KMS-11 (cell line): ENCODE measurements at regions not wholly inside any gene's neighbourhood (a gene's known extent, or its start where the extent isn't known, plus 50 kb on each side); places are given as distances from the start of the nearest gene placed in this dataset.

Experiments
- H2AFZ ChIP-seq: fragments of 200-600 bp; sonication (generic); 2 replicates; pipeline ENCODE4 v1.6.1; 2016; ENCODE audit warnings: antibody characterized with exemption, mixed run types, low read depth
- H3K27ac ChIP-seq: fragments of 200-600 bp; sonication (generic); 2 replicates; pipeline ENCODE4 v1.6.1; 2016; ENCODE audit warnings: mild to moderate bottlenecking, mixed run types
- H3K27me3 ChIP-seq: fragments of 200-600 bp; sonication (generic); 2 replicates; pipeline ENCODE4 v1.6.1; 2017; ENCODE audit warnings: mild to moderate bottlenecking, low read depth, mixed run types, moderate library complexity; ENCODE audit not compliant: insufficient read depth
- H3K36me3 ChIP-seq: fragments of 200-600 bp; sonication (generic); 2 replicates; pipeline ENCODE4 v1.6.1; 2017; ENCODE audit warnings: mild to moderate bottlenecking, mixed run types; ENCODE audit not compliant: insufficient read depth
- H3K4me1 ChIP-seq: fragments of 200-600 bp; sonication (generic); 2 replicates; pipeline ENCODE4 v1.6.1; 2016; ENCODE audit warnings: mild to moderate bottlenecking, low read depth, mixed run types; ENCODE audit not compliant: poor library complexity, severe bottlenecking
- H3K4me2 ChIP-seq: fragments of 200-600 bp; sonication (generic); 2 replicates; pipeline ENCODE4 v1.7.0; 2016; ENCODE audit warnings: mild to moderate bottlenecking, mixed run types
- H3K4me3 ChIP-seq: fragments of 200-600 bp; sonication (generic); IDR thresholded peaks from 2 replicates; pipeline ENCODE4 v1.6.1; 2017; ENCODE audit warnings: low read depth, low read length, mixed read lengths; ENCODE audit not compliant: insufficient read depth
- H3K79me2 ChIP-seq: fragments of 200-600 bp; sonication (generic); 2 replicates; pipeline ENCODE4 v1.6.1; 2016; ENCODE audit warnings: low read depth, mixed run types; ENCODE audit not compliant: insufficient read depth
- H3K9ac ChIP-seq: fragments of 200-600 bp; sonication (generic); 2 replicates; pipeline ENCODE4 v1.6.1; 2016; ENCODE audit warnings: mild to moderate bottlenecking, mixed run types
- H4K20me1 ChIP-seq: fragments of 200-600 bp; sonication (generic); 2 replicates; pipeline ENCODE4 v1.6.1; 2016; ENCODE audit warnings: mild to moderate bottlenecking, mixed run types; ENCODE audit not compliant: insufficient read depth
- TF ChIP-seq, protein P1 (sequence below): fragments of 200-600 bp; sonication (generic); conservative IDR thresholded peaks from 2 replicates; pipeline ENCODE4 v1.6.1; 2017; ENCODE audit warnings: low read depth, mild to moderate bottlenecking, antibody characterized with exemption, low read length, moderate library complexity, mixed read lengths

GRCh38 chr20:36101192-36101591, 53.3 kb upstream of the EPB41L1 start:
- H3K79me2 ChIP-seq, result no peaks in the 10 kb centered on the region
- H3K4me2 ChIP-seq, result peak overlapping the region; percentile 68
- TF ChIP-seq, protein P1, sequence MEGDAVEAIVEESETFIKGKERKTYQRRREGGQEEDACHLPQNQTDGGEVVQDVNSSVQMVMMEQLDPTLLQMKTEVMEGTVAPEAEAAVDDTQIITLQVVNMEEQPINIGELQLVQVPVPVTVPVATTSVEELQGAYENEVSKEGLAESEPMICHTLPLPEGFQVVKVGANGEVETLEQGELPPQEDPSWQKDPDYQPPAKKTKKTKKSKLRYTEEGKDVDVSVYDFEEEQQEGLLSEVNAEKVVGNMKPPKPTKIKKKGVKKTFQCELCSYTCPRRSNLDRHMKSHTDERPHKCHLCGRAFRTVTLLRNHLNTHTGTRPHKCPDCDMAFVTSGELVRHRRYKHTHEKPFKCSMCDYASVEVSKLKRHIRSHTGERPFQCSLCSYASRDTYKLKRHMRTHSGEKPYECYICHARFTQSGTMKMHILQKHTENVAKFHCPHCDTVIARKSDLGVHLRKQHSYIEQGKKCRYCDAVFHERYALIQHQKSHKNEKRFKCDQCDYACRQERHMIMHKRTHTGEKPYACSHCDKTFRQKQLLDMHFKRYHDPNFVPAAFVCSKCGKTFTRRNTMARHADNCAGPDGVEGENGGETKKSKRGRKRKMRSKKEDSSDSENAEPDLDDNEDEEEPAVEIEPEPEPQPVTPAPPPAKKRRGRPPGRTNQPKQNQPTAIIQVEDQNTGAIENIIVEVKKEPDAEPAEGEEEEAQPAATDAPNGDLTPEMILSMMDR, result no peak
- no peaks in the 10 kb centered on the region for H4K20me1 ChIP-seq
- H3K4me3 ChIP-seq, result no peak overlapping the region
- H3K27ac ChIP-seq, result peak overlapping the region; percentile 57
- H2AFZ ChIP-seq, result peak overlapping the region; percentile 16; the same call in 1 of the 2 replicates
- H3K36me3 ChIP-seq, result no peaks in the 10 kb centered on the region
- no peak overlapping the region; the same call in 1 of the 2 replicates for H3K9ac ChIP-seq
- peaks cover 94% of the 10 kb centered on the region for H3K4me1 ChIP-seq
- H3K27me3 ChIP-seq, result no peaks in the 10 kb centered on the region

- Histone ChIP-seq H3K4me3 (no peak overlapping the region), H4K20me1 (no peaks in the 10 kb centered on the region), H3K27ac (peak overlapping the region; percentile 57; the same call in 1 of the 2 replicates), H3K79me2 (no peaks in the 10 kb centered on the region), H3K9ac (no peak overlapping the region), H2AFZ (no peak overlapping the region), H3K27me3 (no peaks in the 10 kb centered on the region), H3K4me2 (peak overlapping the region; percentile 68; the same call in 1 of the 2 replicates), H3K4me1 (peaks cover 85% of the 10 kb centered on the region), H3K36me3 (no peaks in the 10 kb centered on the region)
- TF ChIP-seq, protein P1, result no peak
These were observed 52.2 kb upstream of the EPB41L1 start for GRCh38 chr20:36102306-36102705.

GRCh38 chr20:36102809-36103596, 51.5 kb upstream of the EPB41L1 start:
- H3K9ac ChIP-seq, result no peak overlapping the region
- TF ChIP-seq, protein P1, result no peak
- no peak overlapping the region for H3K4me3 ChIP-seq
- H3K4me1 ChIP-seq, result peaks cover 78% of the 10 kb centered on the region
- no peaks in the 10 kb centered on the region for H3K79me2 ChIP-seq
- H3K36me3 ChIP-seq, result no peaks in the 10 kb centered on the region
- peak overlapping the region; percentile 23 for H3K4me2 ChIP-seq
- H2AFZ ChIP-seq, result no peak overlapping the region
- no peak overlapping the region for H3K27ac ChIP-seq
- no peaks in the 10 kb centered on the region for H3K27me3 ChIP-seq
- H4K20me1 ChIP-seq, result no peaks in the 10 kb centered on the region

- Histone ChIP-seq H3K79me2 (no peaks in the 10 kb centered on the region), H3K36me3 (no peaks in the 10 kb centered on the region), H4K20me1 (no peaks in the 10 kb centered on the region), H2AFZ (no peak overlapping the region), H3K27ac (no peak overlapping the region), H3K9ac (no peak overlapping the region), H3K27me3 (no peaks in the 10 kb centered on the region), H3K4me3 (no peak overlapping the region), H3K4me2 (no peak overlapping the region), H3K4me1 (peaks cover 66% of the 10 kb centered on the region)
- TF ChIP-seq, protein P1, result no peak
These were observed 50.3 kb upstream of the EPB41L1 start for GRCh38 chr20:36104244-36104643.
